ENCODE measurements at regions not wholly inside any gene's neighbourhood (a gene's known extent, or its start where the extent isn't known, plus 50 kb on each side); places are given as distances from the start of the nearest gene placed in this dataset.

GRCh38 chr20:60565083-60565482, 606.9 kb downstream of the CDH26 start:
- TF ChIP-seq CTCF (IDR thresholded peaks at IDR 0.05) (no peak), POLR2A (IDR thresholded peaks at IDR 0.05) (no peak)

Measured in stomach (tissue), 4 donors.